AG04449 (cell line): ENCODE measurements at regions not wholly inside any gene's neighbourhood (a gene's known extent, or its start where the extent isn't known, plus 50 kb on each side); places are given as distances from the start of the nearest gene placed in this dataset.

Experiments used
- CTCF ChIA-PET: fragments of 350-600 bp; formaldehyde crosslinking; extraction: SDS; loops from one replicate; lab custom pipeline; 2021; ENCODE audit warnings: antibody characterized with exemption; lab: Yijun Ruan, JAX
- POLR2A ChIA-PET: fragments of 400-600, 350-600 bp; formaldehyde crosslinking; extraction: SDS; loops from one replicate; lab custom pipeline; 2020; ENCODE audit warnings: antibody characterized with exemption, inconsistent platforms; lab: Yijun Ruan, JAX
- DNase-seq: peaks from one replicate; pipeline ENCODE4 v3.0.0-alpha.2; 2010; ENCODE audit warnings: low read depth, low spot score
- H3K4me3 ChIP-seq: 2 replicates; pipeline ENCODE4 v1.5.1; 2011; ENCODE audit warnings: low read depth, mild to moderate bottlenecking, control low read depth, low read length
- TF ChIP-seq, protein P1 (sequence below): IDR thresholded peaks from one replicate; pipeline ENCODE4 v1.5.1; 2011; ENCODE audit warnings: mild to moderate bottlenecking, moderate library complexity, low read length, control low read depth, inconsistent platforms; ENCODE audit not compliant: insufficient read depth; ENCODE audit errors: missing control alignments

DNA sequence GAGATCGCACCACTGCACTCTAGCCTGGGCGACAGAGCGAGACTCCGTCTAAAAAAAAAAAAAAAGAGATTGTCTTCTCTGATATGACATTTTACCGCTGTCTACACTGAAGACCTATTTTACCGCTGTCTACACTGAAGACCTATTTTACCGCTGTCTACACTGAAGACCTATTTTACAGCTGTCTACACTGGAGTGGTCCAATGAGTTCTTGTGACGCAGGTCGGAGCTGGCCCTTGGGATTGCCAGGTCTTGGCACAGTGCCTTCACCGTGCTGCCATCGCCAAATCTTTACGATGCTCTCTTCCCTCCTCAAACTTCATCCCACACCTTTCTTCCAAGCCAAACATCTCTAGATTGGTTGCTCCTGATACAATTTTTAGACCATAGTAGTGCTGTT, 183.1 kb upstream of the FAT1 start:
- CTCF ChIA-PET: no interaction called here
- POLR2A ChIA-PET: no interaction called here
- DNase-seq: no peak
- TF ChIP-seq, protein P1, sequence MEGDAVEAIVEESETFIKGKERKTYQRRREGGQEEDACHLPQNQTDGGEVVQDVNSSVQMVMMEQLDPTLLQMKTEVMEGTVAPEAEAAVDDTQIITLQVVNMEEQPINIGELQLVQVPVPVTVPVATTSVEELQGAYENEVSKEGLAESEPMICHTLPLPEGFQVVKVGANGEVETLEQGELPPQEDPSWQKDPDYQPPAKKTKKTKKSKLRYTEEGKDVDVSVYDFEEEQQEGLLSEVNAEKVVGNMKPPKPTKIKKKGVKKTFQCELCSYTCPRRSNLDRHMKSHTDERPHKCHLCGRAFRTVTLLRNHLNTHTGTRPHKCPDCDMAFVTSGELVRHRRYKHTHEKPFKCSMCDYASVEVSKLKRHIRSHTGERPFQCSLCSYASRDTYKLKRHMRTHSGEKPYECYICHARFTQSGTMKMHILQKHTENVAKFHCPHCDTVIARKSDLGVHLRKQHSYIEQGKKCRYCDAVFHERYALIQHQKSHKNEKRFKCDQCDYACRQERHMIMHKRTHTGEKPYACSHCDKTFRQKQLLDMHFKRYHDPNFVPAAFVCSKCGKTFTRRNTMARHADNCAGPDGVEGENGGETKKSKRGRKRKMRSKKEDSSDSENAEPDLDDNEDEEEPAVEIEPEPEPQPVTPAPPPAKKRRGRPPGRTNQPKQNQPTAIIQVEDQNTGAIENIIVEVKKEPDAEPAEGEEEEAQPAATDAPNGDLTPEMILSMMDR: no peak
- no peak overlapping the region for H3K4me3 ChIP-seq

DNA sequence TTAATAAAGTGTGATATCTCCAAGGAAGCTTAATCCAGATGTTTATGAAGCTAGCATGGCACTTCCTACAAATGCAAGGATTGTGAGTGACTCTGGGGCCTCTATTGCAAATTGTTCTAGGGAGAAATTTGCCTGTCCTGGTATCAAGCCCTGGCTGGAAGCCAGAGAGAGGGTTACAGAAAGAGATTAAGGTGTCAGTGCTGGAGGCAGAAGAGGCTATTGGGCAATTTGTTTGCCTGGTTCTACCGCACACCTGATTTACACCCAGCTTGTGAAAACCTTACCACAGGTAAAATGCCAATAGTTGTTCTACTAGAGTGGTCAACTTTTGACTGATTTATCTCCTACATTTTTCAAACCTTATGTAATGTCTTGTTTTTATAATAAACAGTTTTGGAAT, 186.7 kb upstream of the FAT1 start:
- H3K4me3 ChIP-seq: no peak overlapping the region
- POLR2A ChIA-PET: no interaction called here
- CTCF ChIA-PET: no interaction called here
- TF ChIP-seq, protein P1: no peak
- no peak for DNase-seq

DNA sequence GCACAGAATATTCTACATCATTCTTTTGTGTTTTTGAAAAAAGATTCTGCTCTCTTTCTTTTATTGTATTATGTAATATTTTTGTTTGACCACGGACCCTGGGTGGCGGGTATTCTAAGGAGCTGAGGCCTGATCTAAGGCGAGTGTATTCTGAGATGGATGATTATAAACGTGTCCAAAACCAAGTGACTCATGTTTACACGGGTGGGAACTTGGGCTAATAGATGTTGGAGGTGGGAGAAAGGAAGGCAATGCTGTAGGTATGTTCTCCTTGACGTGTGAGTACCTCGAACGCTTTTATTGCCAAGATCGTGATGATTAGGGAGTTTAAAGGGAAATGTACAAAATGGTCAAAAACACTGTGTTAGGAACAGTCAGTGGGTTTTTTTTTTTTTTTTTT, 188.9 kb upstream of the FAT1 start:
- ChIA-PET CTCF (no interaction called here), POLR2A (no interaction called here)
- no peak for DNase-seq
- TF ChIP-seq, protein P1: no peak
- H3K4me3 ChIP-seq: no peak overlapping the region

DNA sequence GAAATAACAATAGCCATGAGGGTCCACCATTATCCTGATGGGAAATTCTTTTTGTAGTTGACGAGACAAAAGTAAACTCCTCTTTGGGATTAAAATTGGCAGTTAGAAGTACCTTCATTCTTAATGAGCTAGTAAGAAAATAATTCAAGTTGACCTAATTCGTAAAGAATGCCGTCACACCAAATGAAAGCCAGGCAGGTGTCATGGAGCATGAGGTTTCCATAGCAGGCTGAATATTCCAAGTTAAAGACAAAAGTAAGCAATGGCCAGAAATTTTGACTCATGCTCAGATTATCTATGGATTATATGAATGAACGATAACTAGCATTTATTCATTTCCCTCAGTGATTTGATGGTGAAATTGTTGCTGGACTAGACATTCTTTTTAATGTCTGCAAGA, 192.2 kb upstream of the FAT1 start:
- H3K4me3 ChIP-seq: no peak overlapping the region
- TF ChIP-seq, protein P1: no peak
- POLR2A ChIA-PET: no interaction called here
- DNase-seq: no peak
- CTCF ChIA-PET: no interaction called here

DNA sequence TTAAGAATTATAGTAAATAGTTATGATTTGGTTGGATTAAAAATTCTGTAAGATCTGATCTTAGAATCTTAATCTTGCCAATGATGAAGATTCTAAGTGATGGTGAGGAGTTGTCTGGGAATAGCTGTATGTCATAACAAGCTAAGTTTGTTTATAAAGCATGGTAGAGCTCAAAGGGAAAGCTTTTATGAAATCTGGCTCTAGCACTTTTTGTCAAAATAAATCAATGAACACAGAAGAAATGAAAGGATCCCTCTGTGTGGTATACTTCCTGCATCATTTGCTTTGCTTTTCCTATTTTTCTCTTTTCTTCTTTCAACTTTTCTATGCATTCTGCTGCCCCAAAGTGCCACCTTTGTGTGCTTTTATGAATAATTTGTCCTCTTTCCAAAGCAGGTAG, 193.5 kb upstream of the FAT1 start:
- ChIA-PET POLR2A (no interaction called here), CTCF (interaction anchor here (1.1 kb wide), 1 partner anchor 191 kb away, joined by 3 read pairs; no protein-coding TSS in a partner anchor)
- H3K4me3 ChIP-seq: no peak overlapping the region
- no peak for DNase-seq
- TF ChIP-seq, protein P1: no peak

DNA sequence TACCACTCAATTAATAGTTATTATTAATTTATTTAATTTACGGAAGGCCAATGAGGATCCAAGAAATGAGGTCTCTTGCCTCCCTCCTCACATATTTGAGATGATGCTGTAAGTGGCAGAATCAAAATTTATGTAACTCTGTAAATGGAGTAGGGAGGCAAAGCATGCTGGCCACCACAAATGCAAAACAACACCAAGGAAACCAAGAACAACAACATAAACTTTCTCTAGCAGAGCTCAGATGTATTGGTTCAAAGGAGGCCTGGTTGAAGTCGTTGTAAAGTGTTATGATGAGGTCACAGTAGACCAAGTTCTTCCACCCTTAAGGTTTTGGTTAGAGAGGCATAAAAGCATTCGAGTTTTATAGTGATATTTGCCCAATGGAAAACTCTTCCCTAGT, 194.8 kb upstream of the FAT1 start:
- POLR2A ChIA-PET: no interaction called here
- H3K4me3 ChIP-seq: no peak overlapping the region
- TF ChIP-seq, protein P1: no peak
- DNase-seq: no peak
- CTCF ChIA-PET: no interaction called here
